ENCODE measurements at regions not wholly inside any gene's neighbourhood (a gene's known extent, or its start where the extent isn't known, plus 50 kb on each side); places are given as distances from the start of the nearest gene placed in this dataset.

DNA sequence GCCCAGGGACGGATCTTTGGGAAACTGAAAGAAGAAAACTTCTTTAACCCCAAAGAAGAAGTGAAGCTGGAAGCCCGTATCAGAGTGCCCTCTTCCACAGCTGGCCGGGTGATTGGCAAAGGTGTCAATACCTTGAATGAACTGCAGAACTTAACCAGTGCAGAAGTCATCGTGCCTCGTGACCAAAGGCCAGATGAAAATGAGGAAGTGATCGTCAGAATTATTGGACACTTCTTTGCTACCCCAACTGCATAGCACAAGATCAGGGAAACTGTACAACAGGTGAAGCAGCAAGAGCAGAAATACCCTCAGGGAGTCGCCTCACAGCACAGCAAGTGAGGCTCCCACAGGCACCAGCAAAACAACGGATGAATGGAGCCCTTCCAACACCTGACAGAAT, 114.0 kb downstream of the NBPF12 start:
- TF ChIP-seq, protein P1, sequence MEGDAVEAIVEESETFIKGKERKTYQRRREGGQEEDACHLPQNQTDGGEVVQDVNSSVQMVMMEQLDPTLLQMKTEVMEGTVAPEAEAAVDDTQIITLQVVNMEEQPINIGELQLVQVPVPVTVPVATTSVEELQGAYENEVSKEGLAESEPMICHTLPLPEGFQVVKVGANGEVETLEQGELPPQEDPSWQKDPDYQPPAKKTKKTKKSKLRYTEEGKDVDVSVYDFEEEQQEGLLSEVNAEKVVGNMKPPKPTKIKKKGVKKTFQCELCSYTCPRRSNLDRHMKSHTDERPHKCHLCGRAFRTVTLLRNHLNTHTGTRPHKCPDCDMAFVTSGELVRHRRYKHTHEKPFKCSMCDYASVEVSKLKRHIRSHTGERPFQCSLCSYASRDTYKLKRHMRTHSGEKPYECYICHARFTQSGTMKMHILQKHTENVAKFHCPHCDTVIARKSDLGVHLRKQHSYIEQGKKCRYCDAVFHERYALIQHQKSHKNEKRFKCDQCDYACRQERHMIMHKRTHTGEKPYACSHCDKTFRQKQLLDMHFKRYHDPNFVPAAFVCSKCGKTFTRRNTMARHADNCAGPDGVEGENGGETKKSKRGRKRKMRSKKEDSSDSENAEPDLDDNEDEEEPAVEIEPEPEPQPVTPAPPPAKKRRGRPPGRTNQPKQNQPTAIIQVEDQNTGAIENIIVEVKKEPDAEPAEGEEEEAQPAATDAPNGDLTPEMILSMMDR (IDR thresholded peaks at IDR 0.05; ENCODE audit: insufficient read depth, low read depth, low read length): no peak
- no peak for TF ChIP-seq EZH2 (IDR thresholded peaks at IDR 0.05; ENCODE audit: insufficient read depth, low read length)
